ENCODE measurements at regions not wholly inside any gene's neighbourhood (a gene's known extent, or its start where the extent isn't known, plus 50 kb on each side); places are given as distances from the start of the nearest gene placed in this dataset.
"Not testable (repeated sequence)": the region's sequence is repeated elsewhere in the genome, so short reads cannot be mapped to it uniquely, and the experiment has no call there.

- DNase-seq (ENCODE audit: low read depth) = no peak
Measured at GRCh38 chr2:131827481-131828163, 299.9 kb downstream of the CCDC74A start.

DNA sequence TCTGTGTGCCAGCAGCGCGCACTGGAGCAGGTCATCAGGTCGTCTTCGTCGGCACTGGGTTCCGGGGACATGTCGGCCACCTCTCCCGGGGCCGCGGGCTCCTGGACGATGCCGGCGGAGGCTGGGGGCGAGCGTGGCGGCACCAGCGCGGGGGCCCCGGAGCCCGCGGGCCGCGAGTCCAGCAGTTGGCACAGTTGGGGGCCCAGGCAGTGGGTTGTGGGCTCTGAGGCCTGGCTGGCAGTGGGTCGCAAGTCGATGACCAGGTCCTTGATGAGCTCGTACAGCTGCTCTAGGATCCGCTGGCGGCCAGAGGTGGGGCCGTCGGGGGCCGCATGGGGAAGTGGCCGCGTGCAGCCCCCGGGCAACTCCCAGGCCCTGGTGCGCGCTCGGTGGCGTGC lies 300.5 kb downstream of the CCDC74A start:
- DNase-seq (ENCODE audit: low read depth) = no peak

- not testable (repeated sequence) for DNase-seq (ENCODE audit: low read depth)
Measured at GRCh38 chr2:131828633-131829455, 301.2 kb downstream of the CCDC74A start.

DNA sequence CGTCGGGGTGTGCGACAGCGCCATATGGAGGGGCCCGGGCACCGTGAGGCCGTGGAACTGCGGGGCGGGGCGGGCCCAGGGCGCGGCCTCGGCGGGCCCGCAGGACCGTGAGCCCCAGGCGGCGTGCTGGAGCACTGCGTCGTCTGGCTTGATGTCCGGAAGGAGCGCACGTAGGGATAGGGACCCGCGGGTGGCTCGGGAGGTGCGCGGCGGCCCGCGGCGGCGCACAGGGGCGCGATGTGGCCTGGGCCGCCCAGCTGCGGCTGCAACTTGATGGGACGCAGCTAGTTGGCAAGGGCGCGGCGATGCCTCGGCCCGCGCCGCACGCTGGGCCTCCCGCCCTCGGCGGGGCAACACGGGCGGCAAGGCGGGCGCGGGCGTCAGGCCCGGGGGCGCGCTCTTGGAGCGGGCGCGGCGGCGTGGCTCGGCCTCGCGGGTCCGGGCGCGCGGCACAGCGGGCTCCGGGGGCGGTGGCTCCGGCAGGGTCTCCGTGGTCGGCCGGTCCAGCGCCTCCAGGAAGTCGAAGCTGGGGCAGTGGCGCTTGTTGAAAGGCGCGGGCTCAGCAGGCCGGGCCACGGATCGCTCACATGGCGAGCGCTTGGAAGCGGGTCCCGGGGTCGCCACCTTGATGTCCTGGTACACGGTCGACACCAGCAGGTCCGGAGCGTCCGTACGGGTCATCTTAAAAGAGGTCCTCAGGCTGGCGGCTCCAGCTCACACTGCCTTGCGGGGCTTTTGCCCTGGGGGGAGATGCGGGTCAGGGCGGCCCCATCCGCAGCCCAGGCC lies 302.0 kb downstream of the CCDC74A start:
- DNase-seq (ENCODE audit: low read depth) = not testable (repeated sequence)

DNA sequence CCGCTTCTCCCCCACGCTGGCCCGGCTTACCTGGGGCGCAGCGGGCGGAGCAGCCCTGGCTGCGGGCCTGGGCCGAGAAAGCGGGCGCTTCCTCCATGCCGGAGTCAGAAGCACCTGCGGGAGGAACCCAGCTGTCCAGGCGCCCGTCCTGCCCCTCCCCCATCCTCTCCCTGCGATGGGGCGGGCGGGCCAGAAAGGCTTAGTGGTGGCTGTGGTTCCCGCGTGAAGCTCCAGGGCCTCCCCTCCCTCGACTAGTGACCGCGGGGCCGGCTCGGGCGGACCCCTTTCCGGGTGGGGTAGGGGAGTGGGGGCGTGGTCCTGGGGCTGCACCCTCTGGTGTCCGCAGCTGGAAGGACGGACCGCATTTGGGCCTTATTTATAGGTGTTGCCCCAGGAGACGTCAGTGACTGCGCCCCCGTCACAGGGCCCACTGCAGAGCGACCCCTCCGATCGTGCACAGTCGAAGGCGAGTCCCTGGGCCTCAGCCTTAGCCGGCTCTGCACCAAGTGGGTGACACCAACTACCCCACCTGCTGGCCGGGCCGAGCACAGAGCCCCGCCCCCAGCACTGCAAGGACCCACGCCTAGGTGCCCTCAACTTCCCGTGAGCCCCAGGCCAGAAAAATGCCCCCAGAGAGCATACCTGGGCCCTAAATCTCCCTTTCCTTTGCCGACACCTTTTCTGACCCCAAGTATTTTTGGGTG lies 302.7 kb downstream of the CCDC74A start:
- not testable (repeated sequence) for DNase-seq (ENCODE audit: low read depth)

- DNase-seq (ENCODE audit: low read depth) = not testable (repeated sequence)
Measured at GRCh38 chr2:131830946-131831310, 303.2 kb downstream of the CCDC74A start.

DNA sequence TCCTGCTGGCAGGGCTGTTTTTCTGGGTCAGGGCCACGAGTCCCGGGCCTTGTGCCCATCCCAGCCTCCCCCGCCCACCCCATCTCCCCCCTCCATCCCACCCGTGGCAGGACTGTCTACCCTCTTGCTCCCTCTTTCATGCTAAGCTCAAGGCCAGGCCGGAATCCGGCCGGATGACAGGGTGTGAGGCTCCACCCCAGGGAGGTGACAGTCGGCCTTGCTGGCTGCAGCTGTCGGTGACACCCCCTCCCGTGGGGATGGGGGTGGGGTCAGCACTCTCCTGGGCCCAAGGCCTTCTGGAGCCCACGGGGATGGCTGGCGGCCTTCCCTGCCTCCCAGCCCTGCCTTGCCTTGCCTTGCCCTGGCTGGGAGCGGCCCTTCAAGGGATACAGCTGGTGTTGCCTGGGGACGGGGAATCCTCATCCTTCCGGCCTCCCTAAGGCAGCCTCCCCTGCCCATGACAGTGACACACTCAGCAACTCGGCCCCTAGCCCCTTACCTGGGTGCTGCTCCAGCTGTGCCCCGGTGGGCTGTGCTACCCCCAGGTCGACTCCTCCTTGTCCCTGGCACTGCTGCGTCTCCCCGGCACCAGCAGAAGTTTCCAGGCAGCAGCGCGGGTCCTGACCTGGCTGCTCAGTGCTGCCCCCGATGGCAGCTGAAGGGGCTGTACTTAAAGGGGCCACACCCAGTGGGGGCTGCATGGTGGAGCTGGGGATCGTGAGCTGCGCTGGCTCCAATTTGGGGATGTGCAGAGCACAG lies 303.9 kb downstream of the CCDC74A start:
- not testable (repeated sequence) for DNase-seq (ENCODE audit: low read depth)

- DNase-seq (ENCODE audit: low read depth) = not testable (repeated sequence)
Measured at GRCh38 chr2:131832209-131832780, 304.6 kb downstream of the CCDC74A start.

DNA sequence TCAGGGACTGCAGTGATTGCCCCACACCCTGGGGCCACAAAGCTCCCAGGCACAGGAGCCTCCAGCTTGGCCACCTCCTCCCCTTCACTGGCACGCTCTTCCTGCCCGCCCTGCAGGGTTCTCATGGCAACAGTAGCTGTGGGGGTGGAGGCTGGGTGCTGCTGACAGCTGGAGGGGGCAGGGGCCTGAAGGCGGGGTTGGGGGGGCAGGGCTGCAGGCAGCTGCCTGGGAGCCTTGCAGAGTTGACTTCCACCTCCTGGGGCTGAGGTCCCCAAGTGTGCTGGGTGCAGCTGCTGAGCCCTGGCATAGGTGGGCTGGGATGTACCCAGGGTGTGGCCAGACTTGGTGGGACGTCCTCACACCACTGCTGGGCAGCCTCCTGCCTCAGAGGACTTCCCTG lies 305.2 kb downstream of the CCDC74A start:
- not testable (repeated sequence) for DNase-seq (ENCODE audit: low read depth)

DNA sequence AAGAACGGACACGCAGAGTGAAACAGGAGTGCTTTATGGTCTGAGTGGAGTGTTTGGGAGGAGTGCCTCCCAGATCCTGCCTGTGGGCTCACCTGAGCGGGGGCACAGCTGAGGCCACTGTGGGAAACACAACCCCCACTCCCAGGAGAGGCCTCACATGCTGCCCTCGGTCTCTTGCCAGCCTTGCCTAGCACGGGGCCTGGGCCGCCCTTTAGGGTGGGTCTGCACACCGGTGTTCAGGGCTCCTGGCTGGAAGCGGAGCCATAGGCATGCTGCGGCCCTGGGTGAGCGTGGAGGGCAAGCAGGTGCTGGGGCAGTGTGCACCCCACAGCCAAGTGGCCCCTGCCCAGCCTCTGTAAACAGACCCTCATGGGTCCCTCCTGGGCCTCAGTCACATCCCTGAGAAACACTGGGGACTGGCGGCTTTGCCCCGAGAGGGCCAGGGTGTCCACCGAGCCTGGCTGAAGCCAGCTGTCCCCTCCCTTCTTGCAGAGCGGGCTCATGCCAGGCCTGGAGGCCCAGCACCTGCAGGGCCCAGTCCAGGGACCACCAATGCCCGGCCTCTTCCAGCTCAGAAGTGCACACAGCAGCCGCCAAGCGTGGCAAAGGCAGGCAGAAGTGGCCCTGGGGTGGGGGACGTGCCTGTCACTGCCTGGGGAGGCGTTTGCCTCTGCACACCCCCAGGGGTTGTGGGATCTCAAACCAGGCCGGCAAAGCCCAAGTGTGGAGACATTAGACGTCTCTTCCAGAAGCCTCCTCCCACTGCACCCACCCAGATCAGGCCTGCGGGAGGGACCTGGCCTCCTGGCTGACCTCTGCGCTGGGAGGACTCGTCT lies 305.9 kb downstream of the CCDC74A start:
- DNase-seq (ENCODE audit: low read depth) = not testable (repeated sequence)

GRCh38 chr2:131834203-131835020 lies 306.7 kb downstream of the CCDC74A start:
- DNase-seq (ENCODE audit: low read depth) = not testable (repeated sequence)

GRCh38 chr2:131835022-131835421 lies 307.3 kb downstream of the CCDC74A start:
- not testable (repeated sequence) for DNase-seq (ENCODE audit: low read depth)

DNA sequence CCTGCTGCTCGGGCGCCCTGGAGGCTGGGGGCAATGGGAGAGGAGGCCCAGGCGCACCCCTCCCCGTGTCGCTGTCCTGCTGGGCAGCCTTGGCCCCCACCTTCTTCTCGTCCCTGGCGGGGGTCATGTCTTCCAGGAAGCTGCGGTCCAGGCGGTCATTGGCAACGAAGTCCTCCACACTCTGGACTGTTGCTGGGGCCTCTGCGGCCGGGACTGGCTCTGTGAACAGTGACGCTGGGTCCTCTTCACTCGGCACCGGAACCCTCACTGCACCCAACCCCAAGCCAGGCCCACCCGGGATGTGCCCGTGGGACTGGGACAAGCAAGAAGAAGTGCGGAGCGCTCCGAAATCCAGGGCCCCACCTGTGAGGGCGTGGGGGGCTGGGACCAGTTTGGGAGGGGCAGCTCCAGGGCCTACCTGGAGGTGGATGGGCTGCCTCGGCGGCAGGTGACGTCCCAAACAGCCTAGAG lies 308.0 kb downstream of the CCDC74A start:
- DNase-seq (ENCODE audit: low read depth) = no peak

GRCh38 chr2:131836116-131836515 lies 308.4 kb downstream of the CCDC74A start:
- not testable (repeated sequence) for DNase-seq (ENCODE audit: low read depth)

GRCh38 chr2:131844044-131844443 lies 316.4 kb downstream of the CCDC74A start:
- DNase-seq (ENCODE audit: low read depth) = not testable (repeated sequence)

GRCh38 chr2:131856202-131856601 lies 305.6 kb downstream of the ANKRD30BL start:
- DNase-seq (ENCODE audit: low read depth) = not testable (repeated sequence)

GRCh38 chr2:131858197-131858596 lies 303.6 kb downstream of the ANKRD30BL start:
- DNase-seq (ENCODE audit: low read depth) = peak; percentile 10

Measured in HT1080 (cell line).